OCI-LY7 (cell line): ENCODE measurements at regions not wholly inside any gene's neighbourhood (a gene's known extent, or its start where the extent isn't known, plus 50 kb on each side); places are given as distances from the start of the nearest gene placed in this dataset.

Experiments
- BruUV-seq: library from RNA; stranded (reverse); fragments of 400-500 nt; replicated peaks from 2 replicates; lab custom pipeline; 2021; lab: Mats Ljungman, UMichigan
- CTCF ChIA-PET: fragments of 300-600 bp; sonication (Branson Sonifier 250); formaldehyde crosslinking; loops from one replicate; lab custom pipeline; 2022; ENCODE audit warnings: antibody characterized with exemption; ENCODE audit not compliant: unreplicated experiment; lab: Charles Lee
- POLR2A ChIA-PET: fragments of 300-600 bp; sonication (Branson Sonifier 250); formaldehyde crosslinking; loops from one replicate; lab custom pipeline; 2022; ENCODE audit warnings: antibody characterized with exemption; lab: Charles Lee
- DNase-seq: peaks from one replicate; pipeline ENCODE4 v3.0.0-alpha.2; 2015; ENCODE audit warnings: low spot score
- H2AFZ ChIP-seq: fragments of 200-600 bp; sonication (generic), shearing (Covaris generic); 2 replicates; pipeline ENCODE4 v1.6.1; 2014; ENCODE audit warnings: mild to moderate bottlenecking, antibody characterized with exemption, low read length, moderate library complexity
- H3K27ac ChIP-seq: fragments of 200-600 bp; sonication (generic); 2 replicates; pipeline ENCODE4 v1.5.1; 2014; ENCODE audit warnings: mixed run types, low read depth, mild to moderate bottlenecking, moderate library complexity, low read length, inconsistent platforms; ENCODE audit not compliant: poor library complexity, severe bottlenecking
- H3K36me3 ChIP-seq: fragments of 200-600 bp; sonication (generic); 2 replicates; pipeline ENCODE4 v1.6.1; 2014; ENCODE audit warnings: mild to moderate bottlenecking, antibody characterized with exemption, low read length, moderate library complexity, mixed read lengths; ENCODE audit not compliant: insufficient read depth
- H3K4me1 ChIP-seq: fragments of 200-600 bp; sonication (generic); 2 replicates; pipeline ENCODE4 v1.5.1; 2014; ENCODE audit warnings: mild to moderate bottlenecking, low read length; ENCODE audit not compliant: insufficient read depth, poor library complexity, severe bottlenecking
- H3K4me2 ChIP-seq: fragments of 200-600 bp; sonication (generic); 2 replicates; pipeline ENCODE4 v1.6.1; 2014; ENCODE audit warnings: mild to moderate bottlenecking, low read length
- H3K4me3 ChIP-seq: fragments of 200-600 bp; sonication (generic); 2 replicates; pipeline ENCODE4 v1.5.1; 2014; ENCODE audit warnings: mild to moderate bottlenecking, low read depth, low read length; ENCODE audit not compliant: poor library complexity, severe bottlenecking
- H3K79me2 ChIP-seq: fragments of 200-600 bp; sonication (generic); 2 replicates; pipeline ENCODE4 v1.6.1; 2016; ENCODE audit warnings: low read depth, mild to moderate bottlenecking, low read length, moderate library complexity, mixed read lengths; ENCODE audit not compliant: insufficient read depth
- H3K9me2 ChIP-seq: fragments of 200-600 bp; sonication (generic); 2 replicates; pipeline ENCODE4 v1.6.1; 2016; ENCODE audit warnings: mild to moderate bottlenecking, low read length, mixed read lengths; ENCODE audit not compliant: insufficient read depth
- H3K9me3 ChIP-seq: fragments of 200-600 bp; sonication (generic); 2 replicates; pipeline ENCODE4 v1.6.1; 2014; ENCODE audit warnings: mild to moderate bottlenecking, mixed run types, low read length, mixed read lengths
- H4K20me1 ChIP-seq: fragments of 200-600 bp; sonication (generic); 2 replicates; pipeline ENCODE4 v1.6.1; 2014; ENCODE audit warnings: mild to moderate bottlenecking, antibody characterized with exemption, low read length, moderate library complexity, mixed read lengths; ENCODE audit not compliant: insufficient read depth
- CTCF ChIP-seq: fragments of 200-600 bp; sonication (generic); conservative IDR thresholded peaks from 2 replicates; pipeline ENCODE4 v1.5.1; 2014; ENCODE audit warnings: mild to moderate bottlenecking, antibody characterized with exemption, low read length, moderate library complexity, mixed read lengths
- EZH2phosphoT487 ChIP-seq: fragments of 200-600 bp; sonication (generic); IDR thresholded peaks from 2 replicates; pipeline ENCODE4 v1.6.1; 2018; ENCODE audit warnings: low read depth, borderline replicate concordance, mild to moderate bottlenecking, mixed run types, antibody characterized with exemption, low read length, moderate library complexity, mixed read lengths
- intact Hi-C: fragments of 100-400 bp; cut with micrococcal nuclease; formaldehyde crosslinking; loops from one replicate; pipeline ENCODE4 v1.10.0; 2022; ENCODE audit not compliant: unreplicated experiment
- small RNA-seq: library from RNA; depleted of rRNA; stranded (forward); fragments of <200 nt; gene quantifications from one replicate; pipeline ENCODE3, GENCODE V24; 2014

- Histone ChIP-seq H3K27ac (no peak overlapping the region), H4K20me1 (no peaks in the 10 kb centered on the region), H3K4me3 (no peak overlapping the region), H3K4me1 (no peaks in the 10 kb centered on the region), H3K4me2 (no peak overlapping the region), H3K79me2 (no peaks in the 10 kb centered on the region), H3K36me3 (no peaks in the 10 kb centered on the region), H2AFZ (no peak overlapping the region), H3K9me2 (no peaks in the 10 kb centered on the region), H3K9me3 (peaks cover 12% of the 10 kb centered on the region)
- BruUV-seq: no TSS peak
- no peak for DNase-seq
- ChIA-PET CTCF (no interaction called here), POLR2A (no interaction called here)
- TF ChIP-seq EZH2phosphoT487 (no peak), CTCF (no peak)
- intact Hi-C loops: no loop called here
These were observed 59.4 kb upstream of the PRKG2 start for GRCh38 chr4:81274460-81274859.

GRCh38 chr4:81272671-81273070 is 57.6 kb upstream of the PRKG2 start:
- ChIA-PET POLR2A (no interaction called here), CTCF (no interaction called here)
- Histone ChIP-seq H3K9me2 (no peaks in the 10 kb centered on the region), H3K9me3 (peaks cover 12% of the 10 kb centered on the region), H3K4me1 (no peaks in the 10 kb centered on the region), H3K36me3 (no peaks in the 10 kb centered on the region), H3K4me3 (no peak overlapping the region), H3K27ac (no peak overlapping the region), H3K4me2 (no peak overlapping the region), H2AFZ (no peak overlapping the region), H3K79me2 (no peaks in the 10 kb centered on the region), H4K20me1 (no peaks in the 10 kb centered on the region)
- no TSS peak for BruUV-seq
- intact Hi-C loops: no loop called here
- TF ChIP-seq EZH2phosphoT487: no peak
- no peak for TF ChIP-seq CTCF
- no peak for DNase-seq

Small RNA genes in the stretch of these regions (small RNA-seq; reads per million reads assigned to genes)
- gene RNU5A-2P: 11.0 reads per million, percentile 96 among the genes with 10 or more reads in this experiment
